ENCODE measurements at regions not wholly inside any gene's neighbourhood (a gene's known extent, or its start where the extent isn't known, plus 50 kb on each side); places are given as distances from the start of the nearest gene placed in this dataset.

GRCh38 chr12:75892731-75893408 is 138.7 kb downstream of the PHLDA1 start:
- no peak for TF ChIP-seq RCOR1 (IDR thresholded peaks at IDR 0.05; ENCODE audit: insufficient replicate concordance, low read length)
- no peak for TF ChIP-seq CTCF (conservative IDR thresholded peaks at IDR 0.05; ENCODE audit: low read depth, low read length)
